Loucy (cell line): ENCODE measurements at regions not wholly inside any gene's neighbourhood (a gene's known extent, or its start where the extent isn't known, plus 50 kb on each side); places are given as distances from the start of the nearest gene placed in this dataset.

Experiments used
- H2AFZ ChIP-seq: fragments of 200-600 bp; sonication (generic); 2 replicates; pipeline ENCODE4 v1.6.0; 2016; ENCODE audit warnings: antibody characterized with exemption, mild to moderate bottlenecking, low read length, moderate library complexity
- H3F3A ChIP-seq: fragments of 200-600 bp; 2 replicates; pipeline ENCODE4 v1.6.0; 2016; ENCODE audit warnings: antibody characterized with exemption, low read depth, mild to moderate bottlenecking
- H3K27me3 ChIP-seq: fragments of 200-600 bp; sonication (generic); 2 replicates; pipeline ENCODE4 v1.6.1; 2014; ENCODE audit warnings: low read length, mild to moderate bottlenecking; ENCODE audit not compliant: insufficient read depth, poor library complexity, severe bottlenecking
- H3K36me3 ChIP-seq: fragments of 200-600 bp; sonication (generic); 2 replicates; pipeline ENCODE4 v1.6.1; 2016; ENCODE audit warnings: low read length; ENCODE audit not compliant: insufficient read depth
- H3K4me1 ChIP-seq: fragments of 200-600 bp; sonication (generic); 2 replicates; pipeline ENCODE4 v1.5.1; 2014; ENCODE audit warnings: low read length, mild to moderate bottlenecking; ENCODE audit not compliant: insufficient read depth, poor library complexity, severe bottlenecking
- H3K4me2 ChIP-seq: fragments of 200-600 bp; sonication (generic); 2 replicates; pipeline ENCODE4 v1.6.0; 2014; ENCODE audit warnings: antibody characterized with exemption, low read length, low read depth, mild to moderate bottlenecking; ENCODE audit not compliant: poor library complexity, severe bottlenecking
- H3K4me3 ChIP-seq: fragments of 200-600 bp; sonication (generic); 2 replicates; pipeline ENCODE4 v1.5.1; 2014; ENCODE audit warnings: low read length, mild to moderate bottlenecking, mixed read lengths; ENCODE audit not compliant: poor library complexity, severe bottlenecking
- H3K79me2 ChIP-seq: fragments of 200-600 bp; sonication (generic); 2 replicates; pipeline ENCODE4 v1.6.1; 2014; ENCODE audit warnings: low read length; ENCODE audit not compliant: insufficient read depth
- H3K9ac ChIP-seq: fragments of 200-600 bp; sonication (generic); 2 replicates; pipeline ENCODE4 v1.6.0; 2014; ENCODE audit warnings: mild to moderate bottlenecking, low read depth, low read length, moderate library complexity; ENCODE audit not compliant: poor library complexity, severe bottlenecking
- H3K9me2 ChIP-seq: fragments of 200-600 bp; sonication (generic); replicated peaks from 2 replicates; pipeline ENCODE4 v1.6.1; 2016; ENCODE audit warnings: low read depth, low read length, mixed read lengths
- H3K9me3 ChIP-seq: fragments of 200-600 bp; sonication (generic); 2 replicates; pipeline ENCODE4 v1.6.1; 2014; ENCODE audit warnings: mild to moderate bottlenecking, antibody characterized with exemption, low read length, low read depth; ENCODE audit not compliant: insufficient read depth
- H4K20me1 ChIP-seq: fragments of 200-600 bp; sonication (generic); 2 replicates; pipeline ENCODE4 v1.6.0; 2014; ENCODE audit warnings: antibody characterized with exemption, low read length, mild to moderate bottlenecking; ENCODE audit not compliant: insufficient read depth, poor library complexity, severe bottlenecking
- EZH2phosphoT487 ChIP-seq: fragments of 200-600 bp; IDR thresholded peaks from 2 replicates; pipeline ENCODE4 v1.6.1; 2018; ENCODE audit warnings: antibody characterized with exemption, mild to moderate bottlenecking, moderate library complexity, borderline replicate concordance
- TF ChIP-seq, protein P1 (sequence below): fragments of 200-600 bp; sonication (generic); conservative IDR thresholded peaks from 2 replicates; pipeline ENCODE4 v1.5.1; 2014; ENCODE audit warnings: mild to moderate bottlenecking, antibody characterized with exemption, low read length

DNA sequence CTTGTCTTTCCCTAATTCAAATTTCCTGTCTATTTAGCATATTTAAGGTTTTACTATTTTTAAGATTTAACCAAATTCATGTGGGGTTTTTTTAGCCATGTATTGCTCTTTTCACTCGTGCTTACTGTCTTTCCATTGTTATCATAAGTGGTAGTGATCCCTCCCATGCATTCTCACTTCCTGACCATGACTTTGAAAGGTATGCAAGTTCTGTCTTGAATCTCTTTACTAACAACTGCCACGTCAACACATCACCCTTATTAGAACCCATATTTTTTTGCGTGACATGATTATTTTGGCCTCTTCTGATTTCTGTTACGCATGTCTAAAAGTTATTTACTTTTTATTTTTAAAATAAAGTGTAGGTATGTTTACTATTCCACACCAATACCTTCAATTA is 94.7 kb upstream of the CDH6 start:
- Histone ChIP-seq H3K9me3 (no peaks in the 10 kb centered on the region), H3K79me2 (no peaks in the 10 kb centered on the region), H3K9me2 (no peaks in the 10 kb centered on the region), H3K4me1 (no peaks in the 10 kb centered on the region), H3K36me3 (no peaks in the 10 kb centered on the region), H3K4me2 (no peak overlapping the region), H3K9ac (no peak overlapping the region), H3K4me3 (no peak overlapping the region), H4K20me1 (no peaks in the 10 kb centered on the region), H3F3A (no peaks in the 10 kb centered on the region), H3K27me3 (no peaks in the 10 kb centered on the region), H2AFZ (no peak overlapping the region)
- TF ChIP-seq, protein P1, sequence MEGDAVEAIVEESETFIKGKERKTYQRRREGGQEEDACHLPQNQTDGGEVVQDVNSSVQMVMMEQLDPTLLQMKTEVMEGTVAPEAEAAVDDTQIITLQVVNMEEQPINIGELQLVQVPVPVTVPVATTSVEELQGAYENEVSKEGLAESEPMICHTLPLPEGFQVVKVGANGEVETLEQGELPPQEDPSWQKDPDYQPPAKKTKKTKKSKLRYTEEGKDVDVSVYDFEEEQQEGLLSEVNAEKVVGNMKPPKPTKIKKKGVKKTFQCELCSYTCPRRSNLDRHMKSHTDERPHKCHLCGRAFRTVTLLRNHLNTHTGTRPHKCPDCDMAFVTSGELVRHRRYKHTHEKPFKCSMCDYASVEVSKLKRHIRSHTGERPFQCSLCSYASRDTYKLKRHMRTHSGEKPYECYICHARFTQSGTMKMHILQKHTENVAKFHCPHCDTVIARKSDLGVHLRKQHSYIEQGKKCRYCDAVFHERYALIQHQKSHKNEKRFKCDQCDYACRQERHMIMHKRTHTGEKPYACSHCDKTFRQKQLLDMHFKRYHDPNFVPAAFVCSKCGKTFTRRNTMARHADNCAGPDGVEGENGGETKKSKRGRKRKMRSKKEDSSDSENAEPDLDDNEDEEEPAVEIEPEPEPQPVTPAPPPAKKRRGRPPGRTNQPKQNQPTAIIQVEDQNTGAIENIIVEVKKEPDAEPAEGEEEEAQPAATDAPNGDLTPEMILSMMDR = no peak
- no peak for TF ChIP-seq EZH2phosphoT487

DNA sequence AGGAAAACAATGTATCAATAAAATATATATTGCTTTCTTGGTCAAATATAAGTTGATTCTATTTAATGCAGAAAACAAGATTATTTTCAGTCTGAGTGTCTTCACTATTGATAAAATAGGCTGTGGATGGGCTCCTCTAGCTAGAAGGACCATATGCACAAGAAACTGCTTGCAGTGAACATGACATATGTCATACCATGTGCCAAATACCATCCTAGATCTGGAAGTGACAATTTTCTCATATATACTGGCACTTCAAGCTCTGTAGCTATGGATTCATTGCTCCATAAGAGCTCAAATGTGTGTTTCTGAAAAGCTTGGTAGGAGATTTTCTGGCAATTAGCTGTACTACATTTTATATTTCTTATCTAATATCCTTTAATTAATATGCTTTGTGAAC is 95.6 kb upstream of the CDH6 start:
- Histone ChIP-seq H3K27me3 (no peaks in the 10 kb centered on the region), H3K4me2 (no peak overlapping the region), H2AFZ (no peak overlapping the region), H3F3A (no peaks in the 10 kb centered on the region), H3K79me2 (no peaks in the 10 kb centered on the region), H3K9me2 (no peaks in the 10 kb centered on the region), H3K9me3 (no peaks in the 10 kb centered on the region), H3K9ac (no peak overlapping the region), H3K4me1 (no peaks in the 10 kb centered on the region), H4K20me1 (no peaks in the 10 kb centered on the region), H3K4me3 (no peak overlapping the region), H3K36me3 (no peaks in the 10 kb centered on the region)
- no peak for TF ChIP-seq EZH2phosphoT487
- TF ChIP-seq, protein P1 = no peak

DNA sequence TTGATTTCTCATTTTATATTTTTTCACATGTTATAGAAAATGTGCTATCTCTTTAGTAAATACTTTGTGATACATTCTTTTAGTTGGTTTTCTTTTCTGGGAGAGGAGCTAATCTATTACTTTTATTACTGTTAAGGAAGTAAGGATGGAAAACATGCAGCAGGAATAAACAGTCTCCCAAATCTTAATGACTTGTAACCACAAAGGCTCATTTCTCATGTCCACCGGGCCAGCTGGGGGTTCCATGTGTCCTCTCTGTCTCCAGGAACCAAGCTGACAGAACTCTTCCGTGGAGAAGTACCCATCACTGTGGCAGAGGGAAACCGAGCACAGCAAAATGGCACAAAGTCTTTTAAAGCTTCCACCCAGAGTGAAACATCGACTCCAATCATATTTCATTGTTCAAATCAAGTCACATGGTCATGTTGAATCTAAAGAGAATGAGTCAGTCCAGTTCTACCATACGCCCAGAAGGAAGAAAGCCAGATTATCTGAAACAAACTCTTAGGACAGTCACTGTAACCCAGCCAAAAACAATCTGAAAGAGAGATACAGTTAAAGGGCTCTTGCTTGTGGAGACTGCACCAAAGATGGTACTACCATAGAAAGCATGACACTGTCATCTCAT is 97.1 kb upstream of the CDH6 start:
- H2AFZ ChIP-seq = no peak overlapping the region

More for the DNA sequence above, 97.1 kb upstream of the CDH6 start:
- H3K9ac ChIP-seq = no peak overlapping the region
- no peaks in the 10 kb centered on the region for H3K27me3 ChIP-seq
- H3K36me3 ChIP-seq = no peaks in the 10 kb centered on the region
- no peaks in the 10 kb centered on the region for H3K9me3 ChIP-seq
- H3K4me2 ChIP-seq = no peak overlapping the region
- H3K9me2 ChIP-seq = no peaks in the 10 kb centered on the region
- H4K20me1 ChIP-seq = no peaks in the 10 kb centered on the region
- TF ChIP-seq, protein P1 = no peak
- no peak for TF ChIP-seq EZH2phosphoT487
- no peaks in the 10 kb centered on the region for H3K79me2 ChIP-seq
- H3K4me3 ChIP-seq = no peak overlapping the region
- H3F3A ChIP-seq = no peaks in the 10 kb centered on the region
- H3K4me1 ChIP-seq = no peaks in the 10 kb centered on the region
